Liver (tissue), 8 donors: ENCODE measurements at regions not wholly inside any gene's neighbourhood (a gene's known extent, or its start where the extent isn't known, plus 50 kb on each side); places are given as distances from the start of the nearest gene placed in this dataset.
A peak's percentile ranks its signal among the peaks of the same experiment; 100 is the strongest.

Experiments used
- DNase-seq: peaks from one replicate; pipeline ENCODE4 v3.0.0-alpha.2; 2017; ENCODE audit warnings: low spot score
- H3K27ac ChIP-seq, 2 donors: one replicate each; pipeline ENCODE4 v1.7.0; 2013; ENCODE audit warnings: inconsistent platforms in 2 of 2, low read length in 2 of 2, control low read depth in 1 of 2, low read depth in 1 of 2, mild to moderate bottlenecking in 1 of 2
- H3K27me3 ChIP-seq, 4 donors: one replicate each; pipeline versions ENCODE4 v1.6.1 to v1.7.0; 2013; ENCODE audit warnings: low read length in 3 of 4, inconsistent platforms in 1 of 4, mild to moderate bottlenecking in 1 of 4, moderate library complexity in 1 of 4; ENCODE audit not compliant: control insufficient read depth in 4 of 4, insufficient read depth in 4 of 4
- H3K36me3 ChIP-seq, 4 donors: one replicate each; pipeline versions ENCODE4 v1.6.1 to v1.7.0; 2013; ENCODE audit warnings: low read length in 3 of 4, mild to moderate bottlenecking in 3 of 4, low read depth in 1 of 4, moderate library complexity in 1 of 4; ENCODE audit not compliant: control insufficient read depth in 4 of 4, insufficient read depth in 3 of 4
- H3K4me1 ChIP-seq, 4 donors: one replicate each; pipeline versions ENCODE4 v1.6.1 to v1.7.0; 2013; ENCODE audit warnings: low read length in 3 of 4, mild to moderate bottlenecking in 3 of 4, moderate library complexity in 1 of 4; ENCODE audit not compliant: control insufficient read depth in 4 of 4, insufficient read depth in 4 of 4
- H3K4me3 ChIP-seq, 3 donors: one replicate each; pipeline versions ENCODE4 v1.6.1 to v1.7.0; 2013; ENCODE audit warnings: low read length in 3 of 3, control low read depth in 1 of 3, low read depth in 1 of 3, mild to moderate bottlenecking in 1 of 3
- H3K9ac ChIP-seq, 2 donors: one replicate each; pipeline ENCODE4 v1.7.0; 2013; ENCODE audit warnings: low read length in 2 of 2, mild to moderate bottlenecking in 2 of 2, moderate library complexity in 2 of 2, control low read depth in 1 of 2, low read depth in 1 of 2
- H3K9me3 ChIP-seq, 4 donors: one replicate each; pipeline versions ENCODE4 v1.6.1 to v1.7.0; 2013; ENCODE audit warnings: low read length in 3 of 4; ENCODE audit not compliant: control insufficient read depth in 4 of 4
- FOXA1 ChIP-seq: IDR thresholded peaks from 2 replicates; pipeline ENCODE4 v1.6.1; 2016; ENCODE audit warnings: antibody characterized with exemption
- FOXA2 ChIP-seq: IDR thresholded peaks from 2 replicates; pipeline ENCODE4 v1.6.1; 2016; ENCODE audit warnings: antibody characterized with exemption
- GABPA ChIP-seq, 2 donors: IDR thresholded peaks in 1 of 2; conservative IDR thresholded peaks in 1 of 2; 2 replicates each; pipeline ENCODE4 v1.6.1; 2016; ENCODE audit warnings: antibody characterized with exemption in 2 of 2, mild to moderate bottlenecking in 1 of 2, moderate library complexity in 1 of 2
- HNF4A ChIP-seq, 2 donors: conservative IDR thresholded peaks; 2 replicates each; pipeline ENCODE4 v1.6.1; 2016; ENCODE audit warnings: antibody characterized with exemption in 2 of 2, mild to moderate bottlenecking in 2 of 2
- JUND ChIP-seq, 2 donors: IDR thresholded peaks; 2 replicates each; pipeline ENCODE4 v1.6.1; 2016; ENCODE audit warnings: antibody characterized with exemption in 2 of 2
- RAD21 ChIP-seq, 2 donors: IDR thresholded peaks; 2 replicates each; pipeline ENCODE4 v1.6.1; 2016; ENCODE audit warnings: antibody characterized with exemption in 2 of 2, mild to moderate bottlenecking in 2 of 2
- SP1 ChIP-seq: IDR thresholded peaks from 2 replicates; pipeline ENCODE4 v1.6.1; 2018; ENCODE audit warnings: antibody characterized with exemption, mild to moderate bottlenecking
- TAF1 ChIP-seq: conservative IDR thresholded peaks from 2 replicates; pipeline ENCODE4 v1.6.1; 2016; ENCODE audit warnings: antibody characterized with exemption, mild to moderate bottlenecking
- YY1 ChIP-seq: IDR thresholded peaks from 2 replicates; pipeline ENCODE4 v1.6.1; 2016; ENCODE audit warnings: antibody characterized with exemption, mild to moderate bottlenecking
- WGBS: extraction: QIAGEN DNeasy Blood & Tissue Kit; methylation state at CpG from one replicate; pipeline ENCODE4 v1.1.7; 2013; 5-methylcytosine and 5-hydroxymethylcytosine counted together
- TF ChIP-seq, protein P1 (sequence below): fragments of 150-350 bp; IDR thresholded peaks from 2 replicates; pipeline ENCODE4 v1.5.1; 2017; ENCODE audit warnings: improper control_type of control experiment, low read depth, low read length; ENCODE audit not compliant: missing input control
- TF ChIP-seq, protein P2 (sequence below): IDR thresholded peaks from 2 replicates; pipeline ENCODE4 v1.6.1; 2016; ENCODE audit warnings: antibody characterized with exemption
- TF ChIP-seq, protein P3 (sequence below): IDR thresholded peaks from 2 replicates; pipeline ENCODE4 v1.6.1; 2016; ENCODE audit warnings: antibody characterized with exemption, mild to moderate bottlenecking
- donor health status: healthy.
- donor health status: healthy.
- donor health status: healthy.
- donor health status: healthy.
- donor health status: healthy.

DNA sequence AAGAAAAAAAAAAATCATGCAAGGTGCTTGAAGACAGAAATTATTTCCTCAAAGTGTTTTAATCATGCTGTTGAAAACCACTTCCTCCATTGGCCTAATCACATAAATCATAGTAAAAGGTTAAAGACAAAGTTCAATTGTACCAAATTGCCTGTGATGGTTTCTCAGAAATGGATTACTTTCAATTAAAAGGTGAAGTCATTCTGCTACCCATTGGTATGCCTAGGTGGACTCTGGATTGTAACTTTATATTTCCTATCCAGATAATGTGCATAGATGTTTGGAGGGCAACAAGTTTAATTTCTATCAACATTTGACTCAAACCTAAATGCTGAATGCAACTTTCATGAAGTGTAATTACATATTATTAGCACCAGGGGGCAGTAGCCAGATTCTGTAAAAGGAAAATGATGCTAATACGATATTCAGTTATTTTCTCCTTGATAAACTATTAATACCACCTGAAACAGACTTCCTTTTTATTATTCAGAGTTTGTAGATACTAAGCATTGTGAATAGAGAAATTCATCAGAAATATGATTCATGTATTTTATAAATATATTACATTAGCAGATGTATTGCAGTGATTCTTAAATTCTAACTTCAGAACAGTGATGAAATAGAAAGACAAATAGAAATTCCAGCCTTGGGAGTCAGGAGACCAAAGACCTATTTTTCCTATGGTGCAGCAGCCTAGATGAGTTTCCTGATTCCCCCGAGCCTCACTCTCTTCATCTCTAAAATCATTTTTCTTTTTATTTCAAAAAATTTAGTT, 148.2 kb downstream of the CAAP1 start:
- Histone ChIP-seq H3K36me3 (no peaks in the 10 kb centered on the region), H3K9ac (no peak overlapping the region), H3K4me3 (no peak overlapping the region), H3K27ac (no peak overlapping the region), H3K9me3 (peaks cover 0 to 5% (median 1%) of the 10 kb centered on the region in 4 donors), H3K27me3 (no peaks in the 10 kb centered on the region), H3K4me1 (peaks cover 0 to 3% (median 0%) of the 10 kb centered on the region in 4 donors)
- no peak for DNase-seq
- WGBS = 24% methylated on average over 2 of the region's 2 CpGs
- TF ChIP-seq FOXA2 = no peak
- TF ChIP-seq RAD21 (IDR thresholded peaks at IDR 0.05) = peak; percentile 80 to 83
- TF ChIP-seq, protein P1, sequence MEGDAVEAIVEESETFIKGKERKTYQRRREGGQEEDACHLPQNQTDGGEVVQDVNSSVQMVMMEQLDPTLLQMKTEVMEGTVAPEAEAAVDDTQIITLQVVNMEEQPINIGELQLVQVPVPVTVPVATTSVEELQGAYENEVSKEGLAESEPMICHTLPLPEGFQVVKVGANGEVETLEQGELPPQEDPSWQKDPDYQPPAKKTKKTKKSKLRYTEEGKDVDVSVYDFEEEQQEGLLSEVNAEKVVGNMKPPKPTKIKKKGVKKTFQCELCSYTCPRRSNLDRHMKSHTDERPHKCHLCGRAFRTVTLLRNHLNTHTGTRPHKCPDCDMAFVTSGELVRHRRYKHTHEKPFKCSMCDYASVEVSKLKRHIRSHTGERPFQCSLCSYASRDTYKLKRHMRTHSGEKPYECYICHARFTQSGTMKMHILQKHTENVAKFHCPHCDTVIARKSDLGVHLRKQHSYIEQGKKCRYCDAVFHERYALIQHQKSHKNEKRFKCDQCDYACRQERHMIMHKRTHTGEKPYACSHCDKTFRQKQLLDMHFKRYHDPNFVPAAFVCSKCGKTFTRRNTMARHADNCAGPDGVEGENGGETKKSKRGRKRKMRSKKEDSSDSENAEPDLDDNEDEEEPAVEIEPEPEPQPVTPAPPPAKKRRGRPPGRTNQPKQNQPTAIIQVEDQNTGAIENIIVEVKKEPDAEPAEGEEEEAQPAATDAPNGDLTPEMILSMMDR = peak; percentile 66

DNA sequence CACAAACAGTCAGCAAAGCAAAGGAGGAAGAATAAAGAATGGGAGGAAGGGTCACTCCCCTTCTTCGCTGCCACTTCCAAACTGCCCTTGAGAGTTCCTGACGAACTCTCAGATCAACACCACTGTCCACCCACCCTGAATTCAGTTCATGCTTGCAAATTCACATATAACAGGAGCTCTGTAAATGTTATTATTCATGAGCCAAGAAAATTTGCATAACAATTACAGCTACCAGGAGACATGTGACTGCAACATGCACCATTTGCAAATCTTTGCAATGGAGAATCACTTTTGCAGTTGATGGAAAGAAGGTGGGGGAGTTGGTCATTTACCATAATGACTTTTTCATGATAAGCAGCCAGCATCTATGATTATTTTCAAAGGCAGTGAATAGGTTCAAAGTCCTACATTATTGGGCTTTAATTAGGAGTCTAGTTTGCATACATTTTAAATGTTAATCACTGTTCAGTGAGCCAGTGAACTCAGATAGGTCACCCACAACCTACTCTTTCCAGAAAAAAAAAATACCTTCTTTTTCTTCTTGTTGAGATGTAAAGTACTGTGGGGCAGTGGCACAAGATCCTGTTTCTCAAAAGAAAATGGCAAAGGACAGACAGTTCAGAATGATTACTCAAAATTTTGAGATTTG, 149.7 kb downstream of the CAAP1 start:
- Histone ChIP-seq H3K27me3 (no peaks in the 10 kb centered on the region), H3K4me1 (no peaks in the 10 kb centered on the region), H3K9me3 (peaks cover 0 to 5% (median 1%) of the 10 kb centered on the region in 4 donors), H3K4me3 (no peak overlapping the region), H3K27ac (no peak overlapping the region), H3K36me3 (no peaks in the 10 kb centered on the region), H3K9ac (no peak overlapping the region)
- 52% methylated on average over 2 of the region's 2 CpGs for WGBS
- DNase-seq = no peak
- no peak for TF ChIP-seq JUND (IDR thresholded peaks at IDR 0.05)
- TF ChIP-seq FOXA2 = no peak
- no peak for TF ChIP-seq GABPA (IDR thresholded peaks at IDR 0.05 in 1 of 2, conservative IDR thresholded peaks at IDR 0.05 in 1 of 2)
- TF ChIP-seq, protein P2, sequence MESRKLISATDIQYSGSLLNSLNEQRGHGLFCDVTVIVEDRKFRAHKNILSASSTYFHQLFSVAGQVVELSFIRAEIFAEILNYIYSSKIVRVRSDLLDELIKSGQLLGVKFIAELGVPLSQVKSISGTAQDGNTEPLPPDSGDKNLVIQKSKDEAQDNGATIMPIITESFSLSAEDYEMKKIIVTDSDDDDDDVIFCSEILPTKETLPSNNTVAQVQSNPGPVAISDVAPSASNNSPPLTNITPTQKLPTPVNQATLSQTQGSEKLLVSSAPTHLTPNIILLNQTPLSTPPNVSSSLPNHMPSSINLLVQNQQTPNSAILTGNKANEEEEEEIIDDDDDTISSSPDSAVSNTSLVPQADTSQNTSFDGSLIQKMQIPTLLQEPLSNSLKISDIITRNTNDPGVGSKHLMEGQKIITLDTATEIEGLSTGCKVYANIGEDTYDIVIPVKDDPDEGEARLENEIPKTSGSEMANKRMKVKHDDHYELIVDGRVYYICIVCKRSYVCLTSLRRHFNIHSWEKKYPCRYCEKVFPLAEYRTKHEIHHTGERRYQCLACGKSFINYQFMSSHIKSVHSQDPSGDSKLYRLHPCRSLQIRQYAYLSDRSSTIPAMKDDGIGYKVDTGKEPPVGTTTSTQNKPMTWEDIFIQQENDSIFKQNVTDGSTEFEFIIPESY = no peak
- no peak for TF ChIP-seq TAF1
- TF ChIP-seq, protein P1 = no peak
- TF ChIP-seq SP1 = no peak
- no peak for TF ChIP-seq YY1
- TF ChIP-seq, protein P3, sequence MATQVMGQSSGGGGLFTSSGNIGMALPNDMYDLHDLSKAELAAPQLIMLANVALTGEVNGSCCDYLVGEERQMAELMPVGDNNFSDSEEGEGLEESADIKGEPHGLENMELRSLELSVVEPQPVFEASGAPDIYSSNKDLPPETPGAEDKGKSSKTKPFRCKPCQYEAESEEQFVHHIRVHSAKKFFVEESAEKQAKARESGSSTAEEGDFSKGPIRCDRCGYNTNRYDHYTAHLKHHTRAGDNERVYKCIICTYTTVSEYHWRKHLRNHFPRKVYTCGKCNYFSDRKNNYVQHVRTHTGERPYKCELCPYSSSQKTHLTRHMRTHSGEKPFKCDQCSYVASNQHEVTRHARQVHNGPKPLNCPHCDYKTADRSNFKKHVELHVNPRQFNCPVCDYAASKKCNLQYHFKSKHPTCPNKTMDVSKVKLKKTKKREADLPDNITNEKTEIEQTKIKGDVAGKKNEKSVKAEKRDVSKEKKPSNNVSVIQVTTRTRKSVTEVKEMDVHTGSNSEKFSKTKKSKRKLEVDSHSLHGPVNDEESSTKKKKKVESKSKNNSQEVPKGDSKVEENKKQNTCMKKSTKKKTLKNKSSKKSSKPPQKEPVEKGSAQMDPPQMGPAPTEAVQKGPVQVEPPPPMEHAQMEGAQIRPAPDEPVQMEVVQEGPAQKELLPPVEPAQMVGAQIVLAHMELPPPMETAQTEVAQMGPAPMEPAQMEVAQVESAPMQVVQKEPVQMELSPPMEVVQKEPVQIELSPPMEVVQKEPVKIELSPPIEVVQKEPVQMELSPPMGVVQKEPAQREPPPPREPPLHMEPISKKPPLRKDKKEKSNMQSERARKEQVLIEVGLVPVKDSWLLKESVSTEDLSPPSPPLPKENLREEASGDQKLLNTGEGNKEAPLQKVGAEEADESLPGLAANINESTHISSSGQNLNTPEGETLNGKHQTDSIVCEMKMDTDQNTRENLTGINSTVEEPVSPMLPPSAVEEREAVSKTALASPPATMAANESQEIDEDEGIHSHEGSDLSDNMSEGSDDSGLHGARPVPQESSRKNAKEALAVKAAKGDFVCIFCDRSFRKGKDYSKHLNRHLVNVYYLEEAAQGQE = no peak
- no peak for TF ChIP-seq FOXA1
- no peak for TF ChIP-seq HNF4A (conservative IDR thresholded peaks at IDR 0.05)
